Pancreas (tissue), 10 donors: ENCODE measurements at regions not wholly inside any gene's neighbourhood (a gene's known extent, or its start where the extent isn't known, plus 50 kb on each side); places are given as distances from the start of the nearest gene placed in this dataset.
"Not testable (repeated sequence)": the region's sequence is repeated elsewhere in the genome, so short reads cannot be mapped to it uniquely, and the experiment has no call there.

ENCODE experiments used
- ATAC-seq, 4 donors: fragments of 200-7000 bp; cut with Tn5 transposase; one replicate each; pipeline versions ENCODE4 v1.8.0 to v1.9.1; 2020; ENCODE audit warnings: mild to moderate bottlenecking in 4 of 4, moderate library complexity in 4 of 4
- DNase-seq, 6 donors: peaks; one replicate each; pipeline ENCODE4 v3.0.0-alpha.2; 2020
- FAIRE-seq: peaks from 2 replicates; lab custom pipeline; 2012; peaks lifted over from hg19 to GRCh38; lab: Jason Lieb, UNC
- H3K27ac ChIP-seq, 4 donors: fragments of 200-600 bp; sonication (generic); 1 replicate in 3 of 4; 2 replicates in 1 of 4; pipeline versions ENCODE4 v1.5.0 to v1.8.0; 2020
- H3K27me3 ChIP-seq, 4 donors: fragments of 200-600 bp; one replicate each; pipeline ENCODE4 v1.8.0; 2021
- H3K36me3 ChIP-seq, 3 donors: fragments of 200-600 bp; sonication (generic) in 1 of 3; one replicate each; pipeline versions ENCODE4 v1.5.0 to v1.8.0; 2020 to 2021
- H3K4me1 ChIP-seq, 3 donors: fragments of 200-600 bp; one replicate each; pipeline ENCODE4 v1.8.0; 2021
- H3K4me3 ChIP-seq, 4 donors: fragments of 200-600 bp; sonication (generic) in 2 of 4; one replicate each; pipeline versions ENCODE4 v1.5.0 to v1.8.0; 2020 to 2021
- H3K9me3 ChIP-seq, 4 donors: fragments of 200-600 bp; one replicate each; pipeline ENCODE4 v1.8.0; 2021
- WGBS, 2 donors: extraction: QIAGEN DNeasy Blood & Tissue Kit; methylation state at CpG; one replicate each; pipeline ENCODE4 v1.1.7; 2013; 5-methylcytosine and 5-hydroxymethylcytosine counted together
- intact Hi-C, 3 donors: fragments of 100-400 bp; cut with DNase I; formaldehyde crosslinking; loops; one replicate each; pipeline versions ENCODE4 v1.11.1 to v1.14.2; 2022
- TF ChIP-seq, protein P1 (sequence below), 4 donors: fragments of 200-600 bp; sonication (generic) in 3 of 4; IDR thresholded peaks; one replicate each; pipeline versions ENCODE4 v1.5.0 to v1.8.0; 2021; ENCODE audit warnings: antibody characterized with exemption in 4 of 4
- donor health status: healthy with polysubstance abuse.
- donor health status: DM: no; HTN: no; CAD: no; lungs with moderate emphysema.
- donor health status: DM: no; HTN: no; CAD: no.
- donor health status: control.
- donor health status: control.
- donor health status: Bipolar disorder and iron deficiency.
- donor health status: DM: yes; HTN: yes; CAD: no.
- donor health status: DM: no; HTN: no; CAD: no.
- donor health status: DM: no; HTN: no; CAD: no.
- donor health status: DM: yes; HTN: yes; CAD: no.

DNA sequence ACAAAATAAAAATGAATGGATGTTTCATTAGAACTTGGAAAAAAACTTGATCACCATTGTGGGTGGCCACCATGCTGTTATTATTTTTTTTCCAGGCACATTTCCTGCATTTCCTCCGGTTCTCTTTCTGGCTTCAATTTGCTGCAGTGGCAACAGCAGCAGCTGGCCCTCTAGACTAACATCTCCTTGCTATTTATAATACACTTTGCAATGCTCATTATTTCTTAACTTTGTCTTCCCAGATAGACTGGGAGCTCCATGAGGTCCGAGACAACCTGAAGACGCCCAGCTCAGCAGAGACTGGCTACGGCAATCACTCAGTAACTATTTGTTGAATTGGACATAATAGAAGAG, 53.4 kb upstream of the ATP5PO start:
- no peaks in the 10 kb centered on the region for H3K9me3 ChIP-seq
- peaks cover 0 to 7% (median 3%) of the 10 kb centered on the region in 3 donors for H3K4me1 ChIP-seq
- intact Hi-C loops: no loop called here
- H3K27ac ChIP-seq: peak overlapping the region in 2 of 4 donors; percentile 10 to 20
- no peaks in the 10 kb centered on the region for H3K36me3 ChIP-seq
- TF ChIP-seq, protein P1, sequence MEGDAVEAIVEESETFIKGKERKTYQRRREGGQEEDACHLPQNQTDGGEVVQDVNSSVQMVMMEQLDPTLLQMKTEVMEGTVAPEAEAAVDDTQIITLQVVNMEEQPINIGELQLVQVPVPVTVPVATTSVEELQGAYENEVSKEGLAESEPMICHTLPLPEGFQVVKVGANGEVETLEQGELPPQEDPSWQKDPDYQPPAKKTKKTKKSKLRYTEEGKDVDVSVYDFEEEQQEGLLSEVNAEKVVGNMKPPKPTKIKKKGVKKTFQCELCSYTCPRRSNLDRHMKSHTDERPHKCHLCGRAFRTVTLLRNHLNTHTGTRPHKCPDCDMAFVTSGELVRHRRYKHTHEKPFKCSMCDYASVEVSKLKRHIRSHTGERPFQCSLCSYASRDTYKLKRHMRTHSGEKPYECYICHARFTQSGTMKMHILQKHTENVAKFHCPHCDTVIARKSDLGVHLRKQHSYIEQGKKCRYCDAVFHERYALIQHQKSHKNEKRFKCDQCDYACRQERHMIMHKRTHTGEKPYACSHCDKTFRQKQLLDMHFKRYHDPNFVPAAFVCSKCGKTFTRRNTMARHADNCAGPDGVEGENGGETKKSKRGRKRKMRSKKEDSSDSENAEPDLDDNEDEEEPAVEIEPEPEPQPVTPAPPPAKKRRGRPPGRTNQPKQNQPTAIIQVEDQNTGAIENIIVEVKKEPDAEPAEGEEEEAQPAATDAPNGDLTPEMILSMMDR (IDR thresholded peaks at IDR 0.05): no peak
- ATAC-seq: peak in 3 of 4 donors; percentile 21 to 38 (median 21)
- no peak for DNase-seq
- H3K4me3 ChIP-seq: no peak overlapping the region
- no peaks in the 10 kb centered on the region for H3K27me3 ChIP-seq
- FAIRE-seq: no peak
- 66 to 72% methylated on average over 4 of the region's 4 CpGs for WGBS, 2 donors

DNA sequence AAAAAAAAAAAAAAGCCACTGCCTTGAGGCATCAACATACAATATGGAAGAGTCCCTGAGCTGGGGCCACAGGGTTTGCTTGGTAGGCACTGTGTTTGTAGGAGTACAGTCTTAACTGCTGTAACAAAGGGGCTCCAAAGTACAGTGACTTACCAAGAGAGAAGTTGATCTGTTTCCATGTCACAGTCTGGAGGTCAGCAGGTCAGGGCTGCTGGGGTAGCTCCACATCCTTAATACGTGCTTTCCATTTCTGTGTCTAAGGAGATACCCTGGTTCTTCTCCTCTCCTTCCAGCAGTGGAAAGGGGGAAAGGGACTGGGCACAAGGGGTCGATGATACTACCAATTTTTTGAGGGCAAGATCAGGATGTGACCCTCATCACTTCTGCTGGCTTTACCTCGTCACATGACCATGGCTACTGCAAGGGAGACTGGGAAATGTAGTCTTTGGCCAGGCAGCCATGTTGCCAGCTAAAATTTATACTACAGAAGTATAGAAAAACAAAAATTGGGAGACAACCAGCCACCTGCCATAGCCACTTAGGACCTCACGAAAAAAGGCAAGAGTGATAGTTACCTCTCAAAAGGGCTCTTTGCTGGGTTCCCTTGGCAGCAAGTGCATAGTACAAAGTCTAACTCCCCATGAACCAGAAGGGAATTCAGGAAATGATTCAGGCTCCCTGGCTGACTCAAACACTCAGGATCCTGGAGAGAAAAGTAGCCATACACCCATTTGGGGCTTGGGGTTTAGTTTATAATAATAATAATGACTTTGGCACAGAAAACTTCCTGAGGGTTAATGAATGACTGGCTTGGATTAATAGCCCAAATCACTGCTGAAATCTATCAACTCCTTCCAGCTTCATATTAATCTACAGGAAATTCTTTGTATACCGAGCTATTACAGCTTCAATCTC, 52.7 kb upstream of the ATP5PO start:
- ATAC-seq: peak; percentile 50 to 86 (median 81)
- no peaks in the 10 kb centered on the region for H3K9me3 ChIP-seq
- FAIRE-seq: no peak
- peak overlapping the region in 2 of 4 donors; percentile 10 to 20 for H3K27ac ChIP-seq
- no peak for DNase-seq
- H3K36me3 ChIP-seq: no peaks in the 10 kb centered on the region
- TF ChIP-seq, protein P1 (IDR thresholded peaks at IDR 0.05): no peak
- no peaks in the 10 kb centered on the region for H3K27me3 ChIP-seq
- H3K4me1 ChIP-seq: peaks cover 0 to 7% (median 3%) of the 10 kb centered on the region in 3 donors
- H3K4me3 ChIP-seq: no peak overlapping the region
- WGBS, 2 donors: 40 to 47% methylated on average over 5 of the region's 5 CpGs
- intact Hi-C loops: no loop called here

DNA sequence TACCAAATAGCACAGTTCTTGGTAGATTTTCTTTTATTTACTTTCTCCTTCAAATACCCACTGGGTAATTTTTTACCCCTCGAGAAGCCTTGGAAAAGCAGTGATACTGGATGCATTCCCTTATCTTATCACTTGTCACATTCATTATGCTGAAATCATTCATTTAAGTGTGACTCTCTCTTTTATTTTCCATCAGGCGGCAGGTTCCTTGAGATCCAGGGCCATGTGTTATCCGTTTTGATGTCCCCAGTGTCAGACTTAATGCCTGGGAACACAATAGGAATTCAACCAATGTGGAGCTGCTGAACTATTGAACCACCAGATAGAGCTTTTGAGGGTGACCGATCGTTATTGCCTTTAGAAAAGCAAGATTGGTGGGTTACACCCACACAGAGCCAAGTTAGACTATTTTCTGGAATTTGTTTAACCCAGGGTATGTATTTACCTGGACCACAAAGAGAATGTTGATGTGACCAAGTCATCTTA, 51.5 kb upstream of the ATP5PO start:
- Histone ChIP-seq H3K4me3 (no peak overlapping the region), H3K27ac (no peak overlapping the region), H3K27me3 (no peaks in the 10 kb centered on the region), H3K4me1 (peaks cover 0 to 7% (median 3%) of the 10 kb centered on the region in 3 donors), H3K36me3 (no peaks in the 10 kb centered on the region), H3K9me3 (no peaks in the 10 kb centered on the region)
- FAIRE-seq (no peak), DNase-seq (no peak), ATAC-seq (no peak)
- TF ChIP-seq, protein P1 (IDR thresholded peaks at IDR 0.05): no peak
- intact Hi-C loops: no loop called here
- whole genome bisulfite sequencing, 2 donors: 37 to 52% methylated on average over 5 of the region's 5 CpGs

DNA sequence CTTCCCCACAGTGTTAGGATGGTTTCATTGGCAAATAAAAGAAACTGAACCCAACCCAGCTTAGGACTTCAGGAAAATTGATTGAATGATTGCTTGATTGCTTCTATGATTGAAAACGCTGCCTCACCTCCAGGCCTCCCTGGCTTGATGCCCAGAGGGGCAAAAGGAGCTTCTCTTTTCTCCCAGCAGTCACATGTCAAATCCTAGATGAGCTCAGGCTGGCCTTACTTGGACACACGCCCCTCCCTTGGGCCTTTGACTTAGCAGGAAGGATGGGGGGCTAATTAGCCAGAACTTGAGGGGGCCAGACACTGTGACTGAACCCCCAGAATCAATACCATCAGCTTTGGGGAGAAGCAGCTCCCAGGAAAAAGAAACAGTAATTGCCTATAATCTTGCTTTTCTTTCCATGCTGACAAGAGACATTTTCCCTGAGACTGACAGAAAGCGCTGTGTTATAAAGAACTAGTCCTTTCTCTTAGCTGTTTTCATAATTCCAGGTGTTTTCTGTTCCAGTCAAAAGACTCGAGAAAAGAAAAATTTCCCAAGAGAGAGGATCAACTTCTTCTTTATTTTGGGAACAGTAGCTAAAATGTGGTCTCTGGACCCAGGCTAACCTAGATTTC, 50.8 kb upstream of the ATP5PO start:
- WGBS, 2 donors: 57 to 58% methylated on average over 4 of the region's 4 CpGs
- TF ChIP-seq, protein P1 (IDR thresholded peaks at IDR 0.05): no peak
- Histone ChIP-seq H3K27me3 (no peaks in the 10 kb centered on the region), H3K9me3 (no peaks in the 10 kb centered on the region), H3K27ac (no peak overlapping the region), H3K4me3 (no peak overlapping the region), H3K4me1 (peaks cover 0 to 7% (median 3%) of the 10 kb centered on the region in 3 donors), H3K36me3 (no peaks in the 10 kb centered on the region)
- ATAC-seq: no peak
- DNase-seq: no peak
- no peak for FAIRE-seq
- intact Hi-C loops: no loop called here

DNA sequence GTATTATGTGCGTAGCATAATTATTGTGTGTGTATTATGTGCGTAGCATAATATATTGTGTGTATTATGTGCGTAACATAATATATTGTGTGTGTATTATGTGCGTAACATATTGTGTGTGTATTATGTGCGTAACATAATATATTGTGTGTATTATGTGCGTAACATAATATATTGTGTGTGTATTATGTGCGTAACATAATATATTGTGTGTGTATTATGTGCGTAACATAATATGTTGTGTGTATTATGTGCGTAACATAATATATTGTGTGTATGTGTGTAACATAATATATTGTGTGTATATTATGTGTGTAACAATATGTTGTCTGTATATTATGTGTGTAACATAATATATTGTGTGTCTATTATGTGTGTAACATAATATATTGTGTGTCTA, 50.1 kb upstream of the ATP5PO start:
- H3K27me3 ChIP-seq, H3K4me1 ChIP-seq, H3K36me3 ChIP-seq, ATAC-seq, DNase-seq, intact Hi-C loops, H3K4me3 ChIP-seq, H3K9me3 ChIP-seq, H3K27ac ChIP-seq: not testable (repeated sequence)
- WGBS, 2 donors: 95 to 97% methylated on average over 9 of the region's 9 CpGs
- peak; percentile 97 for FAIRE-seq
